Ecto neural progenitor cell (in vitro differentiated cells): ENCODE measurements at regions not wholly inside any gene's neighbourhood (a gene's known extent, or its start where the extent isn't known, plus 50 kb on each side); places are given as distances from the start of the nearest gene placed in this dataset.

Source experiments
- DNase-seq: peaks from one replicate; pipeline ENCODE4 v3.0.0-alpha.2; 2018; ENCODE audit warnings: low spot score

DNA sequence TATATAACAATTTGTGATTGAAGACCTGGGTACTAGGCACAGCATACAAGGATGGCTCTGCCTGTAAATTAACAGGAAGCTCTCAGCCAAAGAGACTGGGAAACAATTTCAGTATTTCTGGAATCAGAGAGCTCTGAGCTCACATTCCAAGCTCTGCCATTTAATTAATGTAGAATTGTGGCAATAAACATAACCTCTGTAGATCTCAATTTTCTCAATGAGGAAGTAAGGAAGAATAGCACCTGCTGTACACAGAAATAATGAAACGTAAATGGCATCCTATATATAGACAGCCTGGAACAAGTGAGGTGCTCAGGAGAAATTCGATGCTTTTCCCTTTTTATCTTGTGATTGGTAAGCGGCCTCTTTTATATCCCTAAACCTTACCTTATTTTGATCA, 538.5 kb upstream of the JAG1 start:
- no peak for DNase-seq

DNA sequence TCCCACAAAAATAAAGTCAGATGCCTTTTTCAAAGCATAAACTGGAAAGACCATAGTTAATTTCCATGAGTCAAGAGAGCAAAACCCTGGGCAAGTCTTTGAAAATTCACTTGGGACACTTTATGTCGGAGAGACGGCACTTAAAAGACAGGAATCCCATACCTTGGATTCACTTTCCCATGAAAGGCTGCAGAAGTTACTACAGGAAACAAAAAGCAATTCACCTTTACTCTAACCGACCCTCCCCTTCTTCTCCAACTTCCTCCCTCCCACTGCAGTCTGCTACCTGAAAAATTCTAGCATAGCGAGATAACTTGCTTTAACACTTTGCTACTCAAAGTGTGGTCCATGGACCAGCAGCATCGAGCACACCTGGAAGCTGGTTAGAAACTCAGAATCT, 539.1 kb upstream of the JAG1 start:
- no peak for DNase-seq

DNA sequence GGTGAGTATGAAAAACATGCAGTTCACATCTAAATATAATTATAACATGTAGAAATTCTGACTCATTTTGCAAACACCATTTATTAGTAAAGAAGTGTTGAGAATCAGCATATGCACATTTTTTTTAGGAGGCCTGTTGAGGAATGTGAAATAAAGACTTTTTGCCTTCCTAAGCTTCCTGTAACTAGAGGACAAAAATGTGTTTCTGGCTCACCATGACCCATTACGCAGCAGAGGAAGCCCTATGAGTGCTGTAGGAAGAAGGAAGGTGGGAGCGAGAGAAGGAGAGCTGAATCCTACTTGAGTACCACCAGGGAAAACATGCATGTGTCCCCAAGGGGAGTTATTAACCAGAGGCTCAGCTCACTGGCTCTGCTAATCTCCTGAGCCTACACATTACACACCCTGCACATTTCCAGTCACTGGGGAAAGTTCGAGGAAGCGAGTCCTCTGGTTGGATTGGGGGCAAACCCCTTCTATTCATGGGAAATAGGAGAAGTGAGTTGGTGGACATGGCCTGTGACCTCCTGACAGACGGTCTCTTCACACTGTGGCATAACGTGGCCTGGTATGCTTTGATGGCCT, 540.5 kb upstream of the JAG1 start:
- no peak for DNase-seq

DNA sequence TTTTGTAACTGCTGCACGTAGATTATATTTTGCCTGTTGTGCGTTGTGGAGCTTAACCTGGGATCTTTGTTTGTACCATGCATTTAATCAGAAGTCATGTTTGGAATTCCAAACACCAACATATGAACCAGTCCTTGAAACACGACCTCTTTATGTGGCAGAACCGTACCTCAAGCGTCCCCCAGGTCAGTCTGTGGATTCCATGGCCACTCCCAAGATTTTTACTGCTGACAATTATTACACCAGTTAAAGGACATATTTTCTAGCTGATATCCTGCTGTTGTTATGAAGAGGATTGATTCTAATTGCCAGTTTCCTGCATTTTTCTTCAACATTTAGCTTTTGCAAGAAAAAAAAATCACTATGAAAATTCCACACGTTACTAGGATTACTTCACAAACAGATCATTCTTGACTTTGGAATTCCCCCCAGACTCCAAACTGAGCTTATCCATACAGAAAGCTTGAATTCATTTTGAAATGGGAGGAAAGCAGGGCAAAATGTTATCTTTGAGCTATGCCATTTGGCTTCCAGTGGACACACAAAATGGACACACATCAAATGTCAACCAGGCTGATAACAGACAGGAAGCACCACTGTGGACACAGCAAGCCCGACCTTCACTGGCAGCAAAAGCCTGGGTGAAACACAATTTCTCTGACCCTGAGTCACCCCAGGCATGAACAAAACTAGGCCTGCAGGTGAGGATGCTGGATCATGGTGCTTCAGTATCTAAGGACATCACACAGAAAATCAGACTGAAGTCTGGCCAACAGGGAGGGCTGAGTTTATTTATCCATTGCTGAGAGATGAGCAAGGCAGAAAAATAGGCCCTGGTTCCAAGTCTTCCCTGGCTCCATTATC, 542.9 kb upstream of the JAG1 start:
- no peak for DNase-seq

DNA sequence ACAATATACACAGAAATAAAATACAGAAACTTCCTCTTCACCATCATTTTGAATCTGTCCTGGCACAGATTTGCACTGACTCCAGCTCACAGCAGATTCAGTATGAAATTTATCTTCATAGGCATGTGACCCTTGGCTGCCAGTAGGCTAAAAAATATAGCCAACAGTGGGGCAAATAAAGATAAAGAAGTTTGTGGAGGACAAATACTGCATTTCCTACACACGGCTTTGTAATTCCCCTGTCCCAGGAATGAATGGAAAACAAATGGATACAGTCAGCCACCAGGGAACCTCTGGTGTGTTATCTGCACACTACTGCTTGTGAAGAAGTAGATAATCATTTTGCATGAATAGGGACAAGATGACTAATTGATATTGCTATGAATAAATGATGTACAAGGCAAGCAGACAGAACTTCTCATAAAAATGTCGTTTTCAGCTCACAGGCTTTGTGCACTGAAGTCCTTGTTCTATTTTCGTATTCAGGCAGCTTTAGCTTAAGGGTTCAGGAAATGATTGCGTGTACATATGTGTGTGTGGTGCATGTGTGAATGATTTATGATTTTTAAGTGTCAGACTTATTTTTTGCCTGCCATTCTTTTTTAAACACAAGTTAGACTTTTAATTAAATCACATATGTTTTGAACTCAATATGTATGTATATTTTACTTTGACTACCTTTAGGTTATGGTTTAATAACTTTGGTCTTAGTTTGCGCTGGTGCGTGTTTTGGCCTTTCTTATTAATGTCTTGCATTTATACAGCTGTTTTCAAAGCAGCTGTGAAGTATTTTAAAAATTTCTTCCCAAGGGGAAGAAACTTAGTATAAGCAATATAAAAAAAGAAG, 543.8 kb upstream of the JAG1 start:
- no peak for DNase-seq

DNA sequence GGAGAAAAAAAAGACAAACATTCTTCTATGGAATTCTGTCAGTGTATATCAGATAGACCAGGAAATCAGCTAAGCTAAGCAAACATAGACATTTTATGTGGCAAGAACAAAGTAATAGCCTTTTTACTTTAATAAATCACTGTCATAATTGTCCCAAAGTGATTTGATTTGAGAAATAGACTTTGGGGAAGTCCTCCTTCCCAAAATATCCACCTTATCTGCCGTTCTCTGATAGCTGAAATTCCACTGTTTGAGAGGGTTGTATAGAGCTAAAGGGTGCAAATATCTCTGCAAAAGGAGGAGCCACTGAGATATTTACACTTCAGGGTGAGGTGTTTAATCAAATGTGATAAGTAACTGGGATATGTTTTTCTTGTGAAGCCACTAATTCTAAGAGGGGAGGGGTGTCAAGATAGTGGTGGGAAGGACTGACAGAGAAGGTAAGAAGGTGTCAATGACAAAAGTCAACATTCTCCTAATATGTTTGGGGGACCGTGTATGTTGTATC, 544.4 kb upstream of the JAG1 start:
- DNase-seq, result no peak

DNA sequence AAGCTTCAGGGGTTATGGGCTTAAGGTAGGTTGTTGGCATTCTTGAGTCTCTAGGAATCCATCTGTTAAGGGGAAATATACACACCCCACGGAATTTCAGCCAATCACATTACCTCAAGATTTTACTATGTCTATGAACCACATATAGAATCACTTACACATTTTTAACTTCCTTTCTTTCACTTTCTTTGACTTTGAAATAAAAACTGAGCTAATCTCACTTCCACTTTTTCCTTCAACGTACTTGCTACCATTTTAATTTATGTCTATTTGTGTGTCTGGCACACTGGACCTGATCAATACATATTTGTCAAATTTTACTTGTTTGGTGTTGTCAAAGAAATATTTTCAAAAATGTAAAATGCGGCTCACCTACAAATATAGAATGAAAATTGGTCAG, 545.4 kb upstream of the JAG1 start:
- DNase-seq, result no peak

DNA sequence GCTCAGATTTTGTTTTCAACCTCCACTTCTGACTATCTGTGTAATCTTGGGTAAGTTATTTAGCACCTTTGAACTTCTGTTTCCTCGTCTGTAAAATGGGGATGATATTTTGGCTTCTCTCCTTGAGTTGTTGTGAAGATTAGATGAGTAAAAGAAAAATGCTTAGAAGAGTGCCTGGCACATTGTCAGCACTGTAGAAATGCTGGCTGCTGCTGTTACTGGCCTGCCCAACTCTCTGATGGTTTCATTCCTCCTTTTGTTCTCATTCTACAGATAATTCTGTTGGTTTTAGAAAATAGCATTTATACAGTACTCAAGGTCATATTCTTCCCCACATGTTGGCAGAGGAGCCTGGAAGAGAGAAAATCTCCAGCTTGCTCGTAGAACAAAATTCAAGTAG, 547.2 kb upstream of the JAG1 start:
- no peak for DNase-seq

DNA sequence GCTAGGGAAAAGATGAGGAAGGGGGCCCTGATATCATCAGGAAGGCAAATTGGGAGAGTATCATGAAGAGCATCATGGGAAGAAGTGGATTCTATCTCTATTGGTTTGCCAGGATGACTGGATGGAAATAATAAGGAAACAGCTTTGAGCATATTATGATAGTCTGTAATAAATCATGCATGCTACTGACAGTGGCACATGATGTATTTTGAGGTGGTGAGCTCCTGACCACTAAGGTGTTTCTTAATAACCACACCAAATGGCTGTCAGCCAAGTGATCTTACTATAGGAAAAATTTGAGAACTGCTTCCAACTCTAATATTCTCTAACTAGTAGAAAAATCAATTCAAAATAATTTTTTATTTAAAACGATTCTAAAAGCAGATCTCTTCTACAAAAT, 548.4 kb upstream of the JAG1 start:
- no peak for DNase-seq

DNA sequence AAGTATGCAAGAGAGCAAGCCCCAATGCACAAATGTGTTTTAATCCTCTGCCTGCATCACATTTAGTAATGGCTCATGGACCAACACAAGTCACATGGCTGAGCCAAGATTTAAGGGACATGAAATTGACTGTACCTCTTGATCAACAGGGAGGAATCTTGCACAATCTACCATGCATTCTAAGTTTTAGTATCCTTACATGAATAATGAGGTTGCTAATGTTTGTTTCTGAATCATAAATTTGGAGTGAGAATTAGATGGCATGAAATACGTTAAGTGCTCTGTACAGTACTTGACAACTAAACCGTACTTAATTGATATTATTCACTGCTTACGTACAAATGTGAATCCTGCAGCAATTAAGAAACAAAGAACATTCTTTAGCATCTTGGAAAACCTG, 553.8 kb upstream of the JAG1 start:
- no peak for DNase-seq

DNA sequence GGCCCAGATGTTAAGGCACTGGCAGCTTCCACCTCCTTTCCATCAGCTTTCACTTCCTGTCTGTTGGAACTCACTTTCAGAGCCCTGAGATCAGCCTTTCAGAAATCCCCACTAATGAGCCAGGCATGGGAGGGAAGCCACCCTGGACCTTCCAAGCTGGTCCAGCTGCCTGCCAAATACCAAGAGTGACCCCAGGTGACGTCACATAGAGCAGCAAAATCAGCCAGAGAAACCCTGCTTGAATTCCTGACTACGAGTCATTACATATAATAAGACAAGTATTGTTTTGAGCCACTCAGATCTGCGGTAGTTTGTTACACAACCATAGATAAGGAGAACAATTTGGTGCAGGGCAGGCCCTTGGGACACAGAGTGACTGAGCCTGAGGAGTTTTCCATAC, 556.0 kb upstream of the JAG1 start:
- no peak for DNase-seq

DNA sequence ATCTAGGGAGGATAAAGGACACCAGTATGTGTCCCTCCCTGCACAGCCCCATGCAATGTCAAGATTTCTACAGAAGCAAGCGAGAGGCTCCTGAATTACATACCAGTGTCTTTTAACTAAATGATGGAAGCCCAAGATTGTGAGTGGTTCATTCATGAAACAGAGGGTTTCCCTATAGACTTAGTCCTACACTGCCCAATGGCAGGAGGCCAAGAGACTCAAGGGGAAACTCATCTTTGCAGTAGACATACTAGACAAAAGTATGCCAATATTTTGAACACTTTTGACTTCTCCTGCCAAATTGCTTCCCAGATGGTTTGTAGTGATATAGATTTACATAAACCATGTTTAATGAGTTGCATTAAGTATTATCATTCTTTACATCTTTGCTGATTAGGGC, 557.2 kb upstream of the JAG1 start:
- no peak for DNase-seq

DNA sequence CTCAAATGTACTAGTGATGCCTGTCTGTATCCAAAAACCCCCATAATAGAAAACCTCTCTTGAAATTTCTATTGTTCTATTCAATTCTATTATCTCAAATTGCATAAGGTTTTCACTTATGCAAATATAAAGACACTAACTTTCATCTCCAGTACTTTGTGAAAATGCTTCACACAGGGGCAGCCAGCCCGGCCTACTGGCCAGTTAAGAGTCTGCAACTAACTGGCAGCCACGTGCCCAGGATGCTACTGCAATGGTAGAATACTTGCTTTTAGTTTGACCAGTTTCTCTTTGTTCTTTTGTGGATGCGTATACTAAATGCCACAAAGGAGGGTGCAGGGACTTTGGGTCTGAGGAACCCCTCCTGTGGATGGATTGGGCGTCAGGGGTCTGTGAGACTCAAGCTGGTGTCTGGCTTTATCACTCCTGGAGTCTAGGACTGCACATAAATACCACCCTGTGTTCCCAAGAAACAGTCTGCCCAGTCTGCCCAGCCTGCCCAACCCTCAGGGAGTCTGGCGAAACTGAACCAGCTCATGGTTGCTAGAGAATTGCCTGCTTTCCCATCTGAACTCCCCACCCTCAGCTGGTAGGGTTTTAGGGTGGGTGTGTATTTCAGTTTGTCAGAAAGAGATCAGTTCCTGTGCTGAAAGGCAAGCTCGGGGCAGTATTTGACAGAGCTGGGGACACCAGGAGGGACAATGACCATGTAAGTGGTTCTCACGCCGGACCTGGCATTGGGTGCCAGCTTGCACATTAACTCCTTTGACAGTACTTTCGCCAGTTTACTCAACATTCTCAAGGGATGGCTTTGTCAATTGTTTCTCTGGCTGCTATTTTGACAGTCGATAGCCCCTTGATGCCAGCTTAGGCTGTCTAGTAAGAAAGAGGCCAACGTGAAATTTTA, 558.2 kb upstream of the JAG1 start:
- no peak for DNase-seq

DNA sequence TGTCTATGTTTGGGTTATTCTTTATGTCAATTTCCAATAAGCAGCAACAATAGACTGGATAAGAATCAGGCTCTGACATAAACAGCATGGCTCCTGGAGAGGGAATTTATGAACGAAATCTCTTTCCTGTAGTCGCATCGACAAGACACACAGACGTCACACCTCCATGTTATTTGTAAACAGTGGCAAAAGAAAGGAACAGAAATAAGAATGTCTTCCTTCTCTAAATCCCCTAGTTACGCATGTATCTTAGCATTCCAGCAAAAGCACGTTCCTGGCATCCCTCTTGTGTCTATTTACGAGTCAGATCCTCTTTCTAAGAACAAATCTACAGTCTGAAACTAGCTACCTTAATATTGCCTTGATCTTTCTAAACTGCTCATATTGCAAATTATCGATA, 559.1 kb upstream of the JAG1 start:
- DNase-seq, result no peak

DNA sequence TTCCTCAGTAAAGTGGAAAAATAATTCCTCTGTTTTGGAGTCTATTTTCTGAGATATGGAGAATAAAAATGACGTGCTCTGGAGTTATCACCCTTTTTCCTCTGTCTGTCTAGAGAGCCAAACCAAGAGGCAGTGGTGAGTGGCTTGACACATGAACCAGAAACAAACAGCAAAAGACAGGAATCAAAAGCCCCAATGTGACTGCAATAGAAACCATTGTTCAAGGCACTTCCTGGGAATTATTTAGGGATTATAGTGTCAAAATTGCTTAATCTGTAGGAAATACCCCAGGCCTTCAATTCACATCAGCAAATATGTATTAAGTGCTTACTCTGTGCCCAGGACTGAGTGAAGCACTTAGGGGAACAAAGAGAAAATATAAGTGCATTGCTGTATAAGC, 560.4 kb upstream of the JAG1 start:
- no peak for DNase-seq

DNA sequence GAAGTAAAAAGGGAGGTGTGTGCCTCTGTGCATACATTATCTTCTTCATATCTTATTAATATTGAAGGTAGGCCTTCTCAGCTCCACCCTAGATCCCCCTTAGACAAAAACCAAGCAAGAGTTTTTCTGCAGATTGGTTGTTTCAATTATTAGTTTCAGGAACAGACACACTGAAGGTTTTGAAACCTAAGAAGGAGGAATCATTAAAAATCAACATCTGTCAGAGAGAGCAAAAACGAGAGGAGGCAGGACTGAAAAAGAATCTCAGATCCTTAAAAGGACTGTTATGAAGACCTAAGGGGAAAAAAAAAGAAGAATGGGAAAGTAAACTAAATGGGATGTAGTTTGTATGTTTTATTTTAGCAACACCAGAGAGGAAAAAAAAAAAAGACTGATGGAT, 560.8 kb upstream of the JAG1 start:
- DNase-seq, result no peak

DNA sequence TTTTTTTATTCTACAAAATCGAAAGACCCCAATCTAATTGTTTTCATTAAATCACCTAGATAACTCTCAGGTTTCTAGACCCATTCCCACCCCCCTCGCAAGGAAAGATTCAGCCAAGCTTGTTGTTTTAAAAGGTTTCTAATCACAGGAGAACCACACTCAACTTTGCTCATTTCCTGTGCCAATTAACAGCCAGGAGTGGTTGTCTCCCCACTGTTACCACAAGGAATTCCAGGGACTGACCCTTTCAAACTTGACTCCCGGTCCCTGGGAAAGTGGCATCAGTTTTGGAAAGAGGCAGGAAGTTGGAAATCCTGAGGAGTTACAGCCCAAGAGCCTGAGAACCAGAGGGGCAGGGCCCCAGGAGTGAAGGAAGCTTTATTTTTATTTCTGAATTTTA, 561.3 kb upstream of the JAG1 start:
- DNase-seq, result no peak

DNA sequence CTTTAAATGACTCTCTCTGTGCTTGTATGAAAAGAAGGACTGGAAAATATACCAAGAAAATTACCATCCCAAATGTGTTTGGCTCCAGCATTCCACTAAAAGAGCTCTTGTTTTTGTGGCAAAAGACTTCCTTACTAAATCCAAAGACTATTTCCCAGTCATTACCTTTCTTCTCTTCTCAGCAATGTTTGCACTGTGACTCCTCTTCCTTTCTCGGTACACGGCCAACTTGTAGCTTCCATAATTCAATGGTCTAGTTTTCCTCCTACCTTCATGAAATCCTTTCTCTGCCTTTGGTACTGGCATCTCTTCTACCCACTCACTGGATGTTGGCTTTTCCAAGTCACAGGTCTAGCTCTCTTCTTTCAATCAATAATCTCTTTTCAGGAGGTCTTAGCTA, 568.5 kb upstream of the JAG1 start:
- DNase-seq, result no peak

DNA sequence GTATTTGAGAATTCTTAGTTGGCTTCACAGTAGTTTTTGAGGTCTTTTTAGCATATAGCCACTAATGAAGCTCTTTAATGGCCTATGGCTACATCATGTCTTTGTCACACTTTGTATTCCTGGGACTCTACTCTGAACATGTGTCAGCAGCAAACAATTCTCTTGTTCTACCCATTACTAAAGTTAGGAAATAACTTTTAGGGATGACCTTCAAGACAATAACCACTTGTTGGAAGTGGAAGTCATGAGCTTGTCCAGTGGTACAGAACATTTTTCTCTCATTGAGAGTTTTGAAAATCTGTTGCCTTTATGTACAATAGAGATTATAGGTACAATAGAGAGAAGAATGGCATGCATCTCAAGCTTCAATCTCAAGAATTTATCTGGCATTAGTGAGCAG, 571.6 kb upstream of the JAG1 start:
- DNase-seq, result no peak

DNA sequence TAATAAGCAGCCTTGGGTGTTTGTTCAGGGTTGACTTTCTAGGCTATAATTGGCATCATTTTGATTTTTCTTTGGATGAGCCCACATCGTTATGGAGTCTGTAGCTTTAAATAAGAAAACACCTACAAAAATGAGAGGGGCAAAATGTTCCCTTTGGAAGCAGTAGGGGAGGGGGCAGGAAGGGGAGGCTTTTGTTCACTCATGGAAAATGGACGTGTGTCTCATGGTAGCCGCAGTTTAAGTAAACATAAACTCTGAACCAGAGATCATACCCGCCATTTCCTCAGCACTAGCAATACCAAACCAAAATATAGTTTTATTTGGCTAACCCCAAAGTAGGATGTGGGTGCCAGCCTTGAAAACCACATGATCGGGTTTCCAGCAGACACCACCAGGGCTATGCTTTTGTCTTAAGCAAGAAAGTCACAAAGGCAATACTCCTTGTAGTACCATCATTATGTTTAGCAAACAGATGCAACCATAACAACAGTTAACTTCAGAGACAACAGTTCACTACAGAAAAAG, 572.5 kb upstream of the JAG1 start:
- no peak for DNase-seq
